ENCODE measurements at regions not wholly inside any gene's neighbourhood (a gene's known extent, or its start where the extent isn't known, plus 50 kb on each side); places are given as distances from the start of the nearest gene placed in this dataset.
"Not testable (repeated sequence)": the region's sequence is repeated elsewhere in the genome, so short reads cannot be mapped to it uniquely, and the experiment has no call there.

DNA sequence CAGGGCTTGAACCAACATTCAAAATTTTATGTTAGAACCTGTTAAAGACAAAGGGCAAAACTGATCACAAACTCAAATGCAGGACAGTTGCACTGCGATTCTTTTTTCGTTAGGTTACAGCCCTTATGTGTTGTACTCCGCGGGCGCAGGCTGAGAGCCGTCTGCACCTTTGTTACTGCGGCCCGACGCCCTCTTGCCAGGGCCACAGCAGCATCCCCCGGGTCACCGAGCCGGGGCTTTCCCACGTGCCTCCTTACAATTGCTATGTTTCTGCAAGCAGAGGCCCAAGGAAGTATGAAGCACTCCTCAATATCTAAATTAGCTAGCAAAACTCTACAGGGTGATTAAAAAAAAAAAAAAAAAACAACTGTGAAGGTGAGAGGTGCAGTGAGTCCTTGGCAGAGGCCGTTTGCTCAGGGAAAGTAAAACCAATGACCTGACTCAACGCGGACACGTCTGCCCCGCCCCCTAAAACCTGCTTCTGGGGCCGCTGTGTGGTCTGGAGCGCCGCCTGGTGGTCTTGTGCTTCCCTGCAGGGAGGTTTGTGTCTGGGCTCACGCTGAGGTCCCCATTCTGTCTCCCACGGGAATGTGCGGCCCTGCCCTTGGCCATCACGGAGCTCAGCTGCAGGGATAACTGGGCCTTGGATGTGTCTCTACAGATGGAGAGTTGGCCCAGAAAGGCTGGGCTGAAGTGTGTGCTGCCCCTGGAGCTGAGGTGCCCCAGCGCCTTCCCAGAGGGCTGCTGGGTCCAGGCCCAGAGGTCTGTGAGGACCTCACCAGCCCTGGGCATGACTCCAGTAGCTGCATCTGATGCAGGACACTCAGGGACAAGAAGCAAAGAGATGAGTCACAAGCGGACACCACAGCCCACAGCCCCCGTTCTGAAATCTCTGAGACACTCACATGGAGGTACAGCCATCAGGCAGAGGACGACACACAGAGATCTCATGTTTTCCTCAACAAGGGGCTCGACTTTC is 418.5 kb downstream of the TMEM121 start:
- H3K27ac ChIP-seq: no peak overlapping the region
- no peaks in the 10 kb centered on the region for H3K36me3 ChIP-seq
- no peak for TF ChIP-seq POLR2A (IDR thresholded peaks at IDR 0.05)
- TF ChIP-seq, protein P1, sequence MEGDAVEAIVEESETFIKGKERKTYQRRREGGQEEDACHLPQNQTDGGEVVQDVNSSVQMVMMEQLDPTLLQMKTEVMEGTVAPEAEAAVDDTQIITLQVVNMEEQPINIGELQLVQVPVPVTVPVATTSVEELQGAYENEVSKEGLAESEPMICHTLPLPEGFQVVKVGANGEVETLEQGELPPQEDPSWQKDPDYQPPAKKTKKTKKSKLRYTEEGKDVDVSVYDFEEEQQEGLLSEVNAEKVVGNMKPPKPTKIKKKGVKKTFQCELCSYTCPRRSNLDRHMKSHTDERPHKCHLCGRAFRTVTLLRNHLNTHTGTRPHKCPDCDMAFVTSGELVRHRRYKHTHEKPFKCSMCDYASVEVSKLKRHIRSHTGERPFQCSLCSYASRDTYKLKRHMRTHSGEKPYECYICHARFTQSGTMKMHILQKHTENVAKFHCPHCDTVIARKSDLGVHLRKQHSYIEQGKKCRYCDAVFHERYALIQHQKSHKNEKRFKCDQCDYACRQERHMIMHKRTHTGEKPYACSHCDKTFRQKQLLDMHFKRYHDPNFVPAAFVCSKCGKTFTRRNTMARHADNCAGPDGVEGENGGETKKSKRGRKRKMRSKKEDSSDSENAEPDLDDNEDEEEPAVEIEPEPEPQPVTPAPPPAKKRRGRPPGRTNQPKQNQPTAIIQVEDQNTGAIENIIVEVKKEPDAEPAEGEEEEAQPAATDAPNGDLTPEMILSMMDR (IDR thresholded peaks at IDR 0.05): peak; percentile 52 to 95 (median 76)
- 53 to 55% methylated on average over 25 to 28 of the region's 30 CpGs for WGBS, 2 donors
- H3K4me3 ChIP-seq (replicated peaks in 1 of 3): no peak overlapping the region
- peaks cover 0 to 4% of the 10 kb centered on the region in 2 donors for H3K4me1 ChIP-seq
- no peaks in the 10 kb centered on the region for H3K27me3 ChIP-seq
- intact Hi-C loops (cut with DNase I): loop anchor here (10.0 kb wide), 1 partner anchor 390 kb away; no protein-coding TSS in a partner anchor
- peak; percentile 79 to 85 for DNase-seq
- H3K9me3 ChIP-seq: no peaks in the 10 kb centered on the region

DNA sequence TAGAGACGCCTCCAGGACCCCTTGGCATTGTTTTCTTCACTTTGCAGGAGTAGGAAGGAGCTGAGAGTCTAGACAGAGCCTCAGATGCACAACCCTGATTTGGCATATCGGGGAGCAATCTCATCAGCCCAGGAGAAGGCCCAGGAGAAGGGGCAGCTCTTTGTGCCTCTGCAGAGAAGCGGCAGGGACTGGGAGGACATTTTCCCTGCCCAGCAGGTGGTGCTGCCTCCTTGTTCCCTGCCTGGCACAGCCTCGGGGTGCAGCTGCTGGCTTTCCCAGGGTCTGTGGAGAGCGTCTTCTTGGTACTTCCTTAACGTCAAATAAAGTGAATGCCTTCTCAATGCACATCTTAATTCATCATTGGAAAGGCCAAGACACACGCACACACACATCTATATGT is 419.5 kb downstream of the TMEM121 start:
- no peak for DNase-seq
- Histone ChIP-seq H3K36me3 (no peaks in the 10 kb centered on the region), H3K27me3 (no peaks in the 10 kb centered on the region), H3K4me1 (peaks cover 0 to 4% of the 10 kb centered on the region in 2 donors), H3K27ac (no peak overlapping the region), H3K4me3 (replicated peaks in 1 of 3) (no peak overlapping the region), H3K9me3 (no peaks in the 10 kb centered on the region)
- 69 to 70% methylated on average over 7 of the region's 7 CpGs for WGBS, 2 donors
- intact Hi-C loops (cut with DNase I): loop anchor here (10.0 kb wide), 1 partner anchor 391 kb away; no protein-coding TSS in a partner anchor
- no peak for TF ChIP-seq POLR2A (IDR thresholded peaks at IDR 0.05)
- TF ChIP-seq, protein P1 (IDR thresholded peaks at IDR 0.05): no peak

DNA sequence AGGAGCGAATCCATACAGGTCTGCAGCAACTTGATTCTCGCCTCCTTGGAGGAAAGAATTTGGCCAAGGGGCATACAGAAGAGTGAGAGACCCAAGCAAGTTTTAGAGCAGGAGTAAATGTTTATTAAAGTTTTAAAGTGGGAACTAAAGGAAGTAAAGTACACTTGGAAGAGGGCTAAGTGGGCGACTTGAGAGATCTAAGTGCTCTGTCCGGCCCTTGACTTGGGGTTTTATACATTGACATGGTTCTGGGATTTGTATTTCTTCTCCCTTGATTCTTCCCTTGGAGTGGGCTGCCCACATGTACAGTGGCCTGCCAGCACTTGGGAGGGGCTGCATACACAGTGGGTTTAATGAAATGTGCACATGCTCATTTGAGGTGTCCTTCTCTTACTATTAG is 421.2 kb downstream of the TMEM121 start:
- H3K36me3 ChIP-seq: no peaks in the 10 kb centered on the region
- 68 to 76% methylated on average over 4 of the region's 4 CpGs for WGBS, 2 donors
- H3K4me3 ChIP-seq (replicated peaks in 1 of 3): no peak overlapping the region
- H3K27ac ChIP-seq: no peak overlapping the region
- TF ChIP-seq POLR2A (IDR thresholded peaks at IDR 0.05): no peak
- TF ChIP-seq, protein P1 (IDR thresholded peaks at IDR 0.05): no peak
- no peaks in the 10 kb centered on the region for H3K9me3 ChIP-seq
- intact Hi-C loops (cut with DNase I): loop anchor here (10.0 kb wide), 1 partner anchor 393 kb away; no protein-coding TSS in a partner anchor
- DNase-seq: no peak
- H3K4me1 ChIP-seq: peaks cover 0 to 4% of the 10 kb centered on the region in 2 donors
- H3K27me3 ChIP-seq: no peaks in the 10 kb centered on the region

DNA sequence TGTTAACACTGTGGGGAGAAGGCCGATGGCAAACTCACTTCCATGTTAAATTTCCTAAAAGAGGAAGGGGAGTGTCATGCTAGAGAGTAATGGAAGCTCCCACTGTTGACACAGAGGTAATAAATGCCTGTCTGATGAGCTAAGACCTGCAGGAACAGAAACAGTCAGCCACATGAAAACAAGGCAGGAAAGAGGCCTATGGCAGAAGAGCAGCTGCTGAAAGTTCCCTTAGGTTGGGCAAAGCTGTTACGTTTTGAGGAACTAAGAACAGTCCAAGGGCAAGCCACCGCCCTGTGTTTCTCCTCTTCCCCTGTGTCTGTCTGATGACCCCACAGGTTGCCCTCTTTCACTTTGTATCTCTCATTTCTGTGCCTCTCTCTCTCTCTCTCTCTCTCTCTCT is 422.6 kb downstream of the TMEM121 start:
- H3K4me3 ChIP-seq (replicated peaks in 1 of 3); H3K27me3 ChIP-seq; H3K36me3 ChIP-seq; H3K27ac ChIP-seq; H3K9me3 ChIP-seq; H3K4me1 ChIP-seq; DNase-seq: not testable (repeated sequence)
- WGBS, 2 donors: 37 to 62% methylated on average over 2 to 3 of the region's 3 CpGs
- intact Hi-C loops (cut with DNase I): loop anchor here (10.0 kb wide), 1 partner anchor 394 kb away; no protein-coding TSS in a partner anchor

DNA sequence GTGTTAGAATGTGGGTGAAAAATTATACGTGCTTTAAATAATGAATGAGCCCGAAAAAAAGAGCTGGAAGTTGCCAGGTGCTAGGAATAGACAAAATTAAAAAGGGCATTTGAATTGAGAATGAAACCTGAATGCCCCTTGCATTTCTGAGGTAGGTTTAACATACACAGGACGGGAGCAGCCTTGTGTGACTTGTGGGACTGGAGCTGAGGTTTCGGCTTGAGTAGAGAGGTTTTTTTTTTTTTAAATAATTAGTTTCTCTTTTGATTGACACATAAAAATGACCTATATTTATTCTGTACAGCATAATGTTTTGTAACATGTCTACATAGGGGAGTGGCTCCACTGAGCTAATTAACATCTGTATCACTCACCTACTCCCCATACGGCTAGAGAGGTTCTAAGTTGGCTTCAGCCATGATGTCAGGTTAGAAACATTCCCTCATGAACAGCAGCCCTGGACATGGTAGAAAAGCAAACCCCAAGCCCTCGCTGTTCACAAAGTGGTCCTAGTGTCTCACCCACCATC is 424.0 kb downstream of the TMEM121 start:
- H3K27ac ChIP-seq; H3K27me3 ChIP-seq; intact Hi-C loops (cut with DNase I); H3K9me3 ChIP-seq; H3K36me3 ChIP-seq; DNase-seq; H3K4me1 ChIP-seq; H3K4me3 ChIP-seq (replicated peaks in 1 of 3): not testable (repeated sequence)
- 67 to 70% methylated on average over 6 of the region's 6 CpGs for WGBS, 2 donors

DNA sequence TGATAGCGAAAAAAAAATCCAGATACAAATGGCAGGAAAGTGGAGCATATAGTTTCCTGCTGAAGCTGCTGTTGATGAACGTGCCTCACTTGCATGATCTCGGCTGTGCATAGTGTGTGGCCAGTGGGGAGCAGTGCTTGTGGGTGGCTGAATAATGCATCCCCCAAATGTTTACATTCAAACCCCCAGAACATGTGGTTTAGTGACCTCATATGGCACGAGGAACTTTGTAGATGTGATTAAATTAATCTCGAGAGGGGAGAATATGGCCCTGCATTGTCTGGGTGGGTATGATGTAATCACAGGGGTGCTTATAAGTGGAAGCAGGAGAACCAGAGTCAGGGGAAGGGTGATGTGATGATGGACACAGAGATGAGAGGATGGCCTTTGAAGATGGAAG is 425.0 kb downstream of the TMEM121 start:
- no peak for DNase-seq

More for the DNA sequence above, 425.0 kb downstream of the TMEM121 start:
- H3K4me3 ChIP-seq (replicated peaks in 1 of 3): no peak overlapping the region
- no peaks in the 10 kb centered on the region for H3K36me3 ChIP-seq
- intact Hi-C loops (cut with DNase I): no loop called here
- WGBS, 2 donors: 63 to 67% methylated on average over 5 of the region's 5 CpGs
- TF ChIP-seq, protein P1 (IDR thresholded peaks at IDR 0.05): no peak
- no peak for TF ChIP-seq POLR2A (IDR thresholded peaks at IDR 0.05)
- H3K27me3 ChIP-seq: no peaks in the 10 kb centered on the region
- H3K9me3 ChIP-seq: no peaks in the 10 kb centered on the region
- no peak overlapping the region for H3K27ac ChIP-seq
- no peaks in the 10 kb centered on the region for H3K4me1 ChIP-seq
